ENCODE measurements at regions not wholly inside any gene's neighbourhood (a gene's known extent, or its start where the extent isn't known, plus 50 kb on each side); places are given as distances from the start of the nearest gene placed in this dataset.

GRCh38 chr6:150720774-150721233 is 121.1 kb downstream of the PLEKHG1 start:
- CTCF ChIA-PET: interaction anchor here (1.0 to 1.4 kb wide), 4 partner anchors 19 to 49 kb away, joined by 3 to 5 read pairs (median 3); no protein-coding TSS in a partner anchor
- POLR2A ChIA-PET: no interaction called here
- peak; percentile 67 for DNase-seq (ENCODE audit: extremely low spot score)
- no peak for TF ChIP-seq CTCF (IDR thresholded peaks at IDR 0.05; ENCODE audit: control extremely low read depth, extremely low read depth, low read depth, missing control alignments)

- TF ChIP-seq CTCF (IDR thresholded peaks at IDR 0.05; ENCODE audit: control extremely low read depth, extremely low read depth, low read depth, missing control alignments): no peak
- no peak for DNase-seq (ENCODE audit: extremely low spot score)
- ChIA-PET CTCF (interaction anchor here (1.0 to 1.4 kb wide), 4 partner anchors 18 to 50 kb away, joined by 3 to 5 read pairs (median 3); no protein-coding TSS in a partner anchor), POLR2A (no interaction called here)
Observed at GRCh38 chr6:150721418-150722266, 122.0 kb downstream of the PLEKHG1 start.

GRCh38 chr6:150722614-150723344 is 123.1 kb downstream of the PLEKHG1 start:
- ChIA-PET CTCF (interaction anchor here (0.9 to 1.2 kb wide), 2 partner anchors 18 to 28 kb away, joined by 3 read pairs; no protein-coding TSS in a partner anchor), POLR2A (no interaction called here)
- no peak for TF ChIP-seq CTCF (IDR thresholded peaks at IDR 0.05; ENCODE audit: control extremely low read depth, extremely low read depth, low read depth, missing control alignments)
- DNase-seq (ENCODE audit: extremely low spot score): no peak

GRCh38 chr6:150723345-150723658 is 123.6 kb downstream of the PLEKHG1 start:
- POLR2A ChIA-PET: no interaction called here
- no peak for TF ChIP-seq CTCF (IDR thresholded peaks at IDR 0.05; ENCODE audit: control extremely low read depth, extremely low read depth, low read depth, missing control alignments)
- CTCF ChIA-PET: interaction anchor here (0.9 to 1.2 kb wide), 2 partner anchors 18 to 28 kb away, joined by 3 read pairs; no protein-coding TSS in a partner anchor
- no peak for DNase-seq (ENCODE audit: extremely low spot score)

- ChIA-PET POLR2A (no interaction called here), CTCF (interaction anchor here (0.9 to 1.2 kb wide), 2 partner anchors 17 to 29 kb away, joined by 3 read pairs; no protein-coding TSS in a partner anchor)
Observed at GRCh38 chr6:150723857-150724256, 124.2 kb downstream of the PLEKHG1 start.

More at GRCh38 chr6:150723857-150724256, 124.2 kb downstream of the PLEKHG1 start:
- DNase-seq (ENCODE audit: extremely low spot score): no peak
- TF ChIP-seq CTCF (IDR thresholded peaks at IDR 0.05; ENCODE audit: control extremely low read depth, extremely low read depth, low read depth, missing control alignments): no peak
